Liver (tissue), 8 donors: ENCODE measurements at regions not wholly inside any gene's neighbourhood (a gene's known extent, or its start where the extent isn't known, plus 50 kb on each side); places are given as distances from the start of the nearest gene placed in this dataset.

ENCODE experiments used
- DNase-seq: peaks from one replicate; pipeline ENCODE4 v3.0.0-alpha.2; 2017; ENCODE audit warnings: low spot score
- H3K27ac ChIP-seq, 2 donors: one replicate each; pipeline ENCODE4 v1.7.0; 2013; ENCODE audit warnings: inconsistent platforms in 2 of 2, low read length in 2 of 2, control low read depth in 1 of 2, low read depth in 1 of 2, mild to moderate bottlenecking in 1 of 2
- H3K27me3 ChIP-seq, 4 donors: one replicate each; pipeline versions ENCODE4 v1.6.1 to v1.7.0; 2013; ENCODE audit warnings: low read length in 3 of 4, inconsistent platforms in 1 of 4, mild to moderate bottlenecking in 1 of 4, moderate library complexity in 1 of 4; ENCODE audit not compliant: control insufficient read depth in 4 of 4, insufficient read depth in 4 of 4
- H3K36me3 ChIP-seq, 4 donors: one replicate each; pipeline versions ENCODE4 v1.6.1 to v1.7.0; 2013; ENCODE audit warnings: low read length in 3 of 4, mild to moderate bottlenecking in 3 of 4, low read depth in 1 of 4, moderate library complexity in 1 of 4; ENCODE audit not compliant: control insufficient read depth in 4 of 4, insufficient read depth in 3 of 4
- H3K4me1 ChIP-seq, 4 donors: one replicate each; pipeline versions ENCODE4 v1.6.1 to v1.7.0; 2013; ENCODE audit warnings: low read length in 3 of 4, mild to moderate bottlenecking in 3 of 4, moderate library complexity in 1 of 4; ENCODE audit not compliant: control insufficient read depth in 4 of 4, insufficient read depth in 4 of 4
- H3K4me3 ChIP-seq, 3 donors: one replicate each; pipeline versions ENCODE4 v1.6.1 to v1.7.0; 2013; ENCODE audit warnings: low read length in 3 of 3, control low read depth in 1 of 3, low read depth in 1 of 3, mild to moderate bottlenecking in 1 of 3
- H3K9ac ChIP-seq, 2 donors: one replicate each; pipeline ENCODE4 v1.7.0; 2013; ENCODE audit warnings: low read length in 2 of 2, mild to moderate bottlenecking in 2 of 2, moderate library complexity in 2 of 2, control low read depth in 1 of 2, low read depth in 1 of 2
- H3K9me3 ChIP-seq, 4 donors: one replicate each; pipeline versions ENCODE4 v1.6.1 to v1.7.0; 2013; ENCODE audit warnings: low read length in 3 of 4; ENCODE audit not compliant: control insufficient read depth in 4 of 4
- ATF3 ChIP-seq: IDR thresholded peaks from 2 replicates; pipeline ENCODE4 v1.6.1; 2016; ENCODE audit warnings: antibody characterized with exemption
- EGR1 ChIP-seq, 2 donors: IDR thresholded peaks; 2 replicates each; pipeline ENCODE4 v1.6.1; 2016 to 2018; ENCODE audit warnings: antibody characterized with exemption in 2 of 2, low read depth in 2 of 2
- FOXA2 ChIP-seq: IDR thresholded peaks from 2 replicates; pipeline ENCODE4 v1.6.1; 2016; ENCODE audit warnings: antibody characterized with exemption
- GABPA ChIP-seq, 2 donors: IDR thresholded peaks in 1 of 2; conservative IDR thresholded peaks in 1 of 2; 2 replicates each; pipeline ENCODE4 v1.6.1; 2016; ENCODE audit warnings: antibody characterized with exemption in 2 of 2, mild to moderate bottlenecking in 1 of 2, moderate library complexity in 1 of 2
- HNF4A ChIP-seq, 2 donors: conservative IDR thresholded peaks; 2 replicates each; pipeline ENCODE4 v1.6.1; 2016; ENCODE audit warnings: antibody characterized with exemption in 2 of 2, mild to moderate bottlenecking in 2 of 2
- HNF4G ChIP-seq: IDR thresholded peaks from 2 replicates; pipeline ENCODE4 v1.6.1; 2016; ENCODE audit warnings: antibody characterized with exemption
- JUND ChIP-seq, 2 donors: IDR thresholded peaks; 2 replicates each; pipeline ENCODE4 v1.6.1; 2016; ENCODE audit warnings: antibody characterized with exemption in 2 of 2
- NR2F2 ChIP-seq: IDR thresholded peaks from 2 replicates; pipeline ENCODE4 v1.6.1; 2016; ENCODE audit warnings: antibody characterized with exemption
- REST ChIP-seq: IDR thresholded peaks from 2 replicates; pipeline ENCODE4 v1.6.1; 2016; ENCODE audit warnings: antibody characterized with exemption, mild to moderate bottlenecking
- RXRA ChIP-seq, 2 donors: IDR thresholded peaks; 2 replicates each; pipeline ENCODE4 v1.6.1; 2017 to 2018; ENCODE audit warnings: antibody characterized with exemption in 2 of 2, mild to moderate bottlenecking in 1 of 2
- SP1 ChIP-seq: IDR thresholded peaks from 2 replicates; pipeline ENCODE4 v1.6.1; 2018; ENCODE audit warnings: antibody characterized with exemption, mild to moderate bottlenecking
- TAF1 ChIP-seq: conservative IDR thresholded peaks from 2 replicates; pipeline ENCODE4 v1.6.1; 2016; ENCODE audit warnings: antibody characterized with exemption, mild to moderate bottlenecking
- YY1 ChIP-seq: IDR thresholded peaks from 2 replicates; pipeline ENCODE4 v1.6.1; 2016; ENCODE audit warnings: antibody characterized with exemption, mild to moderate bottlenecking
- WGBS: extraction: QIAGEN DNeasy Blood & Tissue Kit; methylation state at CpG from one replicate; pipeline ENCODE4 v1.1.7; 2013; 5-methylcytosine and 5-hydroxymethylcytosine counted together
- TF ChIP-seq, protein P1 (sequence below): IDR thresholded peaks from 2 replicates; pipeline ENCODE4 v1.6.1; 2016; ENCODE audit warnings: antibody characterized with exemption
- TF ChIP-seq, protein P2 (sequence below): IDR thresholded peaks from 2 replicates; pipeline ENCODE4 v1.6.1; 2016; ENCODE audit warnings: antibody characterized with exemption
- TF ChIP-seq, protein P3 (sequence below): fragments of 150-350 bp; IDR thresholded peaks from 2 replicates; pipeline ENCODE4 v1.5.1; 2017; ENCODE audit warnings: improper control_type of control experiment, low read depth, low read length; ENCODE audit not compliant: missing input control
- donor health status: healthy.
- donor health status: healthy.
- donor health status: healthy.
- donor health status: healthy.
- donor health status: healthy.

DNA sequence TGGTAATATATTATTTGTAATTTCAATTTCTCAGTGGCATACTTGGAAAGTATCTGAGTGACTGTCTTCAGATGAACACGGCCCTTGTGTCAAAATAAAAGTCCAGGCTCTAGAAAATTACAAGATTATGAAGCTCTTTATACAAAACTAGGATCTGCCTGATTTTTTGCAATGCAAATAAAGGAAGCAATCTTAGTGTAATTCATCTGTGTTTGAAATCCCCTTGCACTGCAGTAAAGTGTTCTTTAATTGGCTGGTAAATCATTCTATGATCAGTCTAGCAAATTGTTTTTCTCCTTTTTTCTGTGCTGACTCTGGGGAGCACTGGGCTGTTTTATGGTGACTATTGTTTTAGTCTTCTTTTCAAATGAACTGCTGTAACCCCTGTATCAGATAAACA lies 1039.0 kb downstream of the SOCS6 start (continued):
- TF ChIP-seq, protein P1, sequence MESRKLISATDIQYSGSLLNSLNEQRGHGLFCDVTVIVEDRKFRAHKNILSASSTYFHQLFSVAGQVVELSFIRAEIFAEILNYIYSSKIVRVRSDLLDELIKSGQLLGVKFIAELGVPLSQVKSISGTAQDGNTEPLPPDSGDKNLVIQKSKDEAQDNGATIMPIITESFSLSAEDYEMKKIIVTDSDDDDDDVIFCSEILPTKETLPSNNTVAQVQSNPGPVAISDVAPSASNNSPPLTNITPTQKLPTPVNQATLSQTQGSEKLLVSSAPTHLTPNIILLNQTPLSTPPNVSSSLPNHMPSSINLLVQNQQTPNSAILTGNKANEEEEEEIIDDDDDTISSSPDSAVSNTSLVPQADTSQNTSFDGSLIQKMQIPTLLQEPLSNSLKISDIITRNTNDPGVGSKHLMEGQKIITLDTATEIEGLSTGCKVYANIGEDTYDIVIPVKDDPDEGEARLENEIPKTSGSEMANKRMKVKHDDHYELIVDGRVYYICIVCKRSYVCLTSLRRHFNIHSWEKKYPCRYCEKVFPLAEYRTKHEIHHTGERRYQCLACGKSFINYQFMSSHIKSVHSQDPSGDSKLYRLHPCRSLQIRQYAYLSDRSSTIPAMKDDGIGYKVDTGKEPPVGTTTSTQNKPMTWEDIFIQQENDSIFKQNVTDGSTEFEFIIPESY = no peak
- TF ChIP-seq HNF4G = no peak

DNA sequence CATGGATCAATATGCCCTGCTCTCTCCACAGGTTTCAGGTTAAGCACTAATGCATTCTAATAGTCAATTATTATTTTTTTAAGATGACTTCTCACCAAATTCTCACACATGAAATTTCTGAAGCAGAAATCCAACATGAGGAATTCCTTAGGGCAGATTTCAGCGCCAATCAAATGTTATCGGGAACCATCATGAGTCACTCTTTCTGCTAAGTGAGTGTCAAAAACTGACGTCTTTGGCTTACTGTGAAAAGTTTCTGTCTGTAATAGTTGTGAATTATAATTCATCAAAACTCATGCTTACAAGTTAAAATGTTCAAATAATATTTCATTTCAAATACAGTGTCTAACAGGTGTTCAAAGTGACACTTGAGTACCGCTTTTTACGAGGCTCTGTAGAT lies 1038.6 kb downstream of the SOCS6 start:
- 77% methylated on average over 5 of the region's 5 CpGs for WGBS
- H3K4me3 ChIP-seq = no peak overlapping the region

GRCh38 chr18:71326826-71327225 lies 1038.0 kb downstream of the SOCS6 start:
- no peak for DNase-seq
- Histone ChIP-seq H3K27me3 (no peaks in the 10 kb centered on the region), H3K27ac (no peak overlapping the region), H3K9me3 (no peaks in the 10 kb centered on the region), H3K4me3 (no peak overlapping the region), H3K9ac (no peak overlapping the region), H3K36me3 (no peaks in the 10 kb centered on the region), H3K4me1 (no peaks in the 10 kb centered on the region)
- WGBS = 63% methylated on average over 3 of the region's 3 CpGs
- TF ChIP-seq NR2F2 (no peak), TAF1 (no peak), FOXA2 (no peak), REST (no peak)

More for the DNA sequence above, 1038.6 kb downstream of the SOCS6 start:
- Histone ChIP-seq H3K4me1 (no peaks in the 10 kb centered on the region), H3K27me3 (no peaks in the 10 kb centered on the region), H3K27ac (no peak overlapping the region), H3K36me3 (no peaks in the 10 kb centered on the region), H3K9me3 (no peaks in the 10 kb centered on the region), H3K9ac (no peak overlapping the region)
- no peak for DNase-seq
- no peak for TF ChIP-seq RXRA (IDR thresholded peaks at IDR 0.05)
- no peak for TF ChIP-seq NR2F2

DNA sequence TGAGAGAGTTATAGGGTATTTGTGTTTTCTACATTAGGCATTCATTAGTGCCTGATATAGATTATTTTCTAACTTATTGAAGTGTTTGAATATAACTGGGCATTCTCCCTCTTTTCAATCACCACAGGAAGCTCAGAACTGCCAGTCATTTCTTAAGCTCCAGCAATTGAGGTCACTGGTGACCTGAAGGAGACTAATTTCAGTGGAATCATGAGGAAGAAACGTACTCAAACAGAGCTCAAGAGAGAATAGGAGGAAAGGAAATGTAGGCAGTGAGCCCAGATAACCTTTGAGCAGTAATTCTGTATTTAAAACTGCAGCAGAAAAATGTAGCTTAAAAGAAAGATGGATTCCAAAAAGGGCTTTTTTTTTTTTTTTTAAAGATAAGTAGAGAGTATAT lies 1035.5 kb downstream of the SOCS6 start:
- Histone ChIP-seq H3K27me3 (no peaks in the 10 kb centered on the region), H3K9ac (no peak overlapping the region), H3K27ac (no peak overlapping the region), H3K9me3 (no peaks in the 10 kb centered on the region), H3K4me3 (no peak overlapping the region), H3K36me3 (no peaks in the 10 kb centered on the region), H3K4me1 (no peaks in the 10 kb centered on the region)
- 32% methylated on average over 1 of the region's 1 CpG for WGBS
- no peak for DNase-seq
- TF ChIP-seq EGR1 (IDR thresholded peaks at IDR 0.05; ENCODE audit: low read depth in 2 of 2) (no peak), HNF4A (conservative IDR thresholded peaks at IDR 0.05) (no peak), RXRA (IDR thresholded peaks at IDR 0.05) (no peak), JUND (IDR thresholded peaks at IDR 0.05) (no peak), YY1 (no peak), ATF3 (no peak), HNF4G (no peak), GABPA (IDR thresholded peaks at IDR 0.05 in 1 of 2, conservative IDR thresholded peaks at IDR 0.05 in 1 of 2) (no peak), REST (no peak), SP1 (no peak)
- TF ChIP-seq, protein P2, sequence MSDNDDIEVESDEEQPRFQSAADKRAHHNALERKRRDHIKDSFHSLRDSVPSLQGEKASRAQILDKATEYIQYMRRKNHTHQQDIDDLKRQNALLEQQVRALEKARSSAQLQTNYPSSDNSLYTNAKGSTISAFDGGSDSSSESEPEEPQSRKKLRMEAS = no peak
- TF ChIP-seq, protein P3, sequence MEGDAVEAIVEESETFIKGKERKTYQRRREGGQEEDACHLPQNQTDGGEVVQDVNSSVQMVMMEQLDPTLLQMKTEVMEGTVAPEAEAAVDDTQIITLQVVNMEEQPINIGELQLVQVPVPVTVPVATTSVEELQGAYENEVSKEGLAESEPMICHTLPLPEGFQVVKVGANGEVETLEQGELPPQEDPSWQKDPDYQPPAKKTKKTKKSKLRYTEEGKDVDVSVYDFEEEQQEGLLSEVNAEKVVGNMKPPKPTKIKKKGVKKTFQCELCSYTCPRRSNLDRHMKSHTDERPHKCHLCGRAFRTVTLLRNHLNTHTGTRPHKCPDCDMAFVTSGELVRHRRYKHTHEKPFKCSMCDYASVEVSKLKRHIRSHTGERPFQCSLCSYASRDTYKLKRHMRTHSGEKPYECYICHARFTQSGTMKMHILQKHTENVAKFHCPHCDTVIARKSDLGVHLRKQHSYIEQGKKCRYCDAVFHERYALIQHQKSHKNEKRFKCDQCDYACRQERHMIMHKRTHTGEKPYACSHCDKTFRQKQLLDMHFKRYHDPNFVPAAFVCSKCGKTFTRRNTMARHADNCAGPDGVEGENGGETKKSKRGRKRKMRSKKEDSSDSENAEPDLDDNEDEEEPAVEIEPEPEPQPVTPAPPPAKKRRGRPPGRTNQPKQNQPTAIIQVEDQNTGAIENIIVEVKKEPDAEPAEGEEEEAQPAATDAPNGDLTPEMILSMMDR = no peak
